GM18873 (cell line): ENCODE measurements at regions not wholly inside any gene's neighbourhood (a gene's known extent, or its start where the extent isn't known, plus 50 kb on each side); places are given as distances from the start of the nearest gene placed in this dataset.

Source experiments
- ATAC-seq: cut with Tn5 transposase; IDR thresholded peaks from one replicate; pipeline ENCODE4 v1.9.1; 2021; ENCODE audit warnings: mild to moderate bottlenecking, moderate library complexity, moderate number of reproducible peaks; ENCODE audit not compliant: unreplicated experiment, low FRiP score

- ATAC-seq = no peak
These were observed 616.9 kb downstream of the PLPP3 start for GRCh38 chr1:55962472-55962871.

- ATAC-seq = no peak
These were observed 620.2 kb downstream of the PLPP3 start for GRCh38 chr1:55959136-55959548.

- no peak for ATAC-seq
These were observed 620.9 kb downstream of the PLPP3 start for GRCh38 chr1:55958498-55958897.

GRCh38 chr1:55957276-55957675 lies 622.1 kb downstream of the PLPP3 start:
- ATAC-seq = no peak

- ATAC-seq = no peak
These were observed 624.2 kb downstream of the PLPP3 start for GRCh38 chr1:55955016-55955621.

GRCh38 chr1:55951291-55951690 lies 628.1 kb downstream of the PLPP3 start:
- ATAC-seq = no peak

- no peak for ATAC-seq
These were observed 631.9 kb downstream of the PLPP3 start for GRCh38 chr1:55947446-55947845.

- ATAC-seq = no peak
These were observed 635.5 kb downstream of the PLPP3 start for GRCh38 chr1:55943721-55944435.

- no peak for ATAC-seq
These were observed 636.4 kb downstream of the PLPP3 start for GRCh38 chr1:55943012-55943411.

- ATAC-seq = no peak
These were observed 639.5 kb downstream of the PLPP3 start for GRCh38 chr1:55939866-55940265.

GRCh38 chr1:55938861-55939260 lies 640.5 kb downstream of the PLPP3 start:
- ATAC-seq = no peak

- no peak for ATAC-seq
These were observed 641.0 kb downstream of the PLPP3 start for GRCh38 chr1:55938376-55938850.

- no peak for ATAC-seq
These were observed 641.5 kb downstream of the PLPP3 start for GRCh38 chr1:55937840-55938375.

- ATAC-seq = no peak
These were observed 644.1 kb downstream of the PLPP3 start for GRCh38 chr1:55935236-55935635.

- ATAC-seq = no peak
These were observed 647.0 kb downstream of the PLPP3 start for GRCh38 chr1:55932402-55932801.

- ATAC-seq = no peak
These were observed 648.1 kb downstream of the PLPP3 start for GRCh38 chr1:55931081-55931940.

GRCh38 chr1:55929652-55930051 lies 649.7 kb downstream of the PLPP3 start:
- ATAC-seq = no peak

GRCh38 chr1:55928576-55928975 lies 650.8 kb downstream of the PLPP3 start:
- no peak for ATAC-seq

GRCh38 chr1:55927702-55928290 lies 651.6 kb downstream of the PLPP3 start:
- ATAC-seq = no peak

- ATAC-seq = no peak
These were observed 652.4 kb downstream of the PLPP3 start for GRCh38 chr1:55926906-55927471.
